ENCODE measurements at regions not wholly inside any gene's neighbourhood (a gene's known extent, or its start where the extent isn't known, plus 50 kb on each side); places are given as distances from the start of the nearest gene placed in this dataset.

DNA sequence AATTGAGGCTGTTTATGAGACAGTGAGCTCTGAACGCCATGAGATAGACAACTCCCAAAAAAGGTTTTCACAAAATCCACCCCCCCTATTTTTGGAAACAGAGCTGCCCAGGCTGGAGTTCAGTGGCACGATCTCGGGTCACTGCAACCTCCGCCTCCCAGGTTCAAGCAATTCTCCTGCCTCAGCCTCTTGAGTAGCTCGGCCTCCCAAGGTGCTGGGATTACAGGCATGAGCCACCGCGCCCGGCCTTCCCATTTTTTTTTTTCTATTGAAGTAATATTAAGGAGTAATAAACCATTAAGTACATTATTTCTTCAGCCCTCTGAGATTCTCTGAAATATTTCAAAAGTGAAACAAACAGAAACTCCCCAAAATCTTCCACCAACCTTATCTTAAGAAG is 252.8 kb upstream of the NETO1 start:
- TF ChIP-seq, protein P1, sequence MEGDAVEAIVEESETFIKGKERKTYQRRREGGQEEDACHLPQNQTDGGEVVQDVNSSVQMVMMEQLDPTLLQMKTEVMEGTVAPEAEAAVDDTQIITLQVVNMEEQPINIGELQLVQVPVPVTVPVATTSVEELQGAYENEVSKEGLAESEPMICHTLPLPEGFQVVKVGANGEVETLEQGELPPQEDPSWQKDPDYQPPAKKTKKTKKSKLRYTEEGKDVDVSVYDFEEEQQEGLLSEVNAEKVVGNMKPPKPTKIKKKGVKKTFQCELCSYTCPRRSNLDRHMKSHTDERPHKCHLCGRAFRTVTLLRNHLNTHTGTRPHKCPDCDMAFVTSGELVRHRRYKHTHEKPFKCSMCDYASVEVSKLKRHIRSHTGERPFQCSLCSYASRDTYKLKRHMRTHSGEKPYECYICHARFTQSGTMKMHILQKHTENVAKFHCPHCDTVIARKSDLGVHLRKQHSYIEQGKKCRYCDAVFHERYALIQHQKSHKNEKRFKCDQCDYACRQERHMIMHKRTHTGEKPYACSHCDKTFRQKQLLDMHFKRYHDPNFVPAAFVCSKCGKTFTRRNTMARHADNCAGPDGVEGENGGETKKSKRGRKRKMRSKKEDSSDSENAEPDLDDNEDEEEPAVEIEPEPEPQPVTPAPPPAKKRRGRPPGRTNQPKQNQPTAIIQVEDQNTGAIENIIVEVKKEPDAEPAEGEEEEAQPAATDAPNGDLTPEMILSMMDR (IDR thresholded peaks at IDR 0.05): no peak
- no peak for TF ChIP-seq POLR2A (IDR thresholded peaks at IDR 0.05)

Measured in thyroid gland (tissue), 4 donors.